DMS114 treated with DMSO at 0.1 percent for 48 hours (cell line): ENCODE measurements at regions not wholly inside any gene's neighbourhood (a gene's known extent, or its start where the extent isn't known, plus 50 kb on each side); places are given as distances from the start of the nearest gene placed in this dataset.
"Not testable (repeated sequence)": the region's sequence is repeated elsewhere in the genome, so short reads cannot be mapped to it uniquely, and the experiment has no call there.

ENCODE experiments used
- DNase-seq: peaks from one replicate; lab custom pipeline; 2025; ENCODE audit not compliant: unreplicated experiment; lab: John Stamatoyannopoulos, UW

- not testable (repeated sequence) for DNase-seq
Observed at GRCh38 chr16:16613212-16613611, 234.3 kb downstream of the NPIPA7 start.

GRCh38 chr16:16614484-16614883 lies 235.5 kb downstream of the NPIPA7 start:
- not testable (repeated sequence) for DNase-seq

GRCh38 chr16:16618963-16619465 lies 240.1 kb downstream of the NPIPA7 start:
- DNase-seq: not testable (repeated sequence)

GRCh38 chr16:16624367-16624766 lies 245.4 kb downstream of the NPIPA7 start:
- DNase-seq: not testable (repeated sequence)

GRCh38 chr16:16625140-16625539 lies 246.2 kb downstream of the NPIPA7 start:
- DNase-seq: not testable (repeated sequence)

- DNase-seq: not testable (repeated sequence)
Observed at GRCh38 chr16:16627865-16628264, 248.9 kb downstream of the NPIPA7 start.

GRCh38 chr16:16638231-16638630 lies 259.3 kb downstream of the NPIPA7 start:
- DNase-seq: not testable (repeated sequence)

GRCh38 chr16:16638714-16639113 lies 259.8 kb downstream of the NPIPA7 start:
- not testable (repeated sequence) for DNase-seq

GRCh38 chr16:16643828-16644227 lies 264.9 kb downstream of the NPIPA7 start:
- DNase-seq: not testable (repeated sequence)

GRCh38 chr16:16648002-16648401 lies 269.1 kb downstream of the NPIPA7 start:
- DNase-seq: not testable (repeated sequence)

- not testable (repeated sequence) for DNase-seq
Observed at GRCh38 chr16:16672180-16672812, 293.4 kb downstream of the NPIPA7 start.

GRCh38 chr16:16674820-16675219 lies 295.9 kb downstream of the NPIPA7 start:
- DNase-seq: not testable (repeated sequence)

GRCh38 chr16:16721849-16722248 lies 342.9 kb downstream of the NPIPA7 start:
- not testable (repeated sequence) for DNase-seq

GRCh38 chr16:16722666-16723065 lies 343.7 kb downstream of the NPIPA7 start:
- not testable (repeated sequence) for DNase-seq

GRCh38 chr16:16723819-16724519 lies 345.0 kb downstream of the NPIPA7 start:
- not testable (repeated sequence) for DNase-seq

- not testable (repeated sequence) for DNase-seq
Observed at GRCh38 chr16:16727048-16727447, 348.1 kb downstream of the NPIPA7 start.

- not testable (repeated sequence) for DNase-seq
Observed at GRCh38 chr16:16742573-16742972, 363.6 kb downstream of the NPIPA7 start.

GRCh38 chr16:16754992-16755667 lies 376.2 kb downstream of the NPIPA7 start:
- DNase-seq: not testable (repeated sequence)

GRCh38 chr16:16763449-16763848 lies 384.5 kb downstream of the NPIPA7 start:
- DNase-seq: no peak

- not testable (repeated sequence) for DNase-seq
Observed at GRCh38 chr16:16770717-16771116, 391.8 kb downstream of the NPIPA7 start.

GRCh38 chr16:16774389-16774788 lies 395.4 kb downstream of the NPIPA7 start:
- DNase-seq: no peak

GRCh38 chr16:16778332-16778731 lies 399.4 kb downstream of the NPIPA7 start:
- no peak for DNase-seq
